ACC112 (cell line): ENCODE measurements at regions not wholly inside any gene's neighbourhood (a gene's known extent, or its start where the extent isn't known, plus 50 kb on each side); places are given as distances from the start of the nearest gene placed in this dataset.
"Not testable (repeated sequence)": the region's sequence is repeated elsewhere in the genome, so short reads cannot be mapped to it uniquely, and the experiment has no call there.

Experiments
- H2AFZ ChIP-seq: fragments of 200-600 bp; sonication (generic); one replicate; pipeline ENCODE4 v1.6.0; 2017; ENCODE audit warnings: antibody characterized with exemption, low read length; ENCODE audit not compliant: unreplicated experiment
- H3K27ac ChIP-seq: fragments of 200-600 bp; sonication (generic); 2 replicates; pipeline ENCODE4 v1.5.1; 2014; ENCODE audit warnings: low read depth, mild to moderate bottlenecking, antibody characterized with exemption, low read length, moderate library complexity
- H3K27me3 ChIP-seq: fragments of 200-600 bp; sonication (generic); 2 replicates; pipeline ENCODE4 v1.6.1; 2014; ENCODE audit warnings: mild to moderate bottlenecking, antibody characterized with exemption, low read length, moderate library complexity, mixed read lengths; ENCODE audit not compliant: insufficient read depth
- H3K36me3 ChIP-seq: fragments of 200-600 bp; sonication (generic); 2 replicates; pipeline ENCODE4 v1.6.1; 2016; ENCODE audit warnings: mild to moderate bottlenecking, antibody characterized with exemption, low read length, moderate library complexity, mixed read lengths; ENCODE audit not compliant: insufficient read depth
- H3K4me1 ChIP-seq: fragments of 200-600 bp; sonication (generic); one replicate; pipeline ENCODE4 v1.6.1; 2016; ENCODE audit warnings: low read length, mixed read lengths; ENCODE audit not compliant: insufficient read depth, unreplicated experiment, control insufficient read depth
- H3K4me3 ChIP-seq: fragments of 200-600 bp; sonication (generic); 2 replicates; pipeline ENCODE4 v1.5.1; 2014; ENCODE audit warnings: mild to moderate bottlenecking, low read depth, low read length
- H3K79me2 ChIP-seq: fragments of 200-600 bp; sonication (generic); one replicate; pipeline ENCODE4 v1.6.0; 2016; ENCODE audit warnings: low read length; ENCODE audit not compliant: control insufficient read depth, unreplicated experiment, insufficient read depth

DNA sequence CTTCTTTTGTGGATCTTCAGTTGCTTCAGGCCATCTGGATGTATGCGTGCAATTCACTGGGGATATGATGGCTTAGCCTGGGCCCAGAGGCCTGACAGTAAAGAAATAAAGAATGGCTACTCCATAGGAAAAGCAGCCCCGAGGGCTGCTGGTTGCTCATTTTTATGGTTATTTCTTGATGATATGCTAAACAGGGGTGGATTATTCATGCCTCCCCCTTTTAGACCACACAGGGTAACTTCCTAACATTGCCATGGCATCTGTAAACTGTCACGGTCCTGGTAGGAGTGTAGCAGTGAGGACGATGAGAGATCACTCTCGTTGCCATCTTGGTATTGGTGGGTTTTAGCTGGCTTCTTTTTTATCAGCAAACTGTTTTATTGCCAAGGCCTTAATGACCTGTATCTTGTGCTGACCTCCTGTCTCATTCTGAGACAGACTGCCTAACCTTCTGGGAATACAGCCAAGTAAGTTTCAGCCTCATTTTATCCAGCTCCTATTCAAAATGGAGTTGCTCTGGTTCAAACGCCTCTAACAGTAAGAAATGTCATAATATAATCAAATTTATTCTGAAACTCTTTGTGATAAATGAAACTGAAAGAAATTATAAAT, 60.5 kb downstream of the DSEL start:
- Histone ChIP-seq H3K36me3 (no peaks in the 10 kb centered on the region; the same call in 1 of the 2 replicates), H3K4me3 (no peak overlapping the region), H3K4me1 (peaks cover 5% of the 10 kb centered on the region), H3K79me2 (no peaks in the 10 kb centered on the region), H3K27ac (no peak overlapping the region), H3K27me3 (no peaks in the 10 kb centered on the region), H2AFZ (no peak overlapping the region)

DNA sequence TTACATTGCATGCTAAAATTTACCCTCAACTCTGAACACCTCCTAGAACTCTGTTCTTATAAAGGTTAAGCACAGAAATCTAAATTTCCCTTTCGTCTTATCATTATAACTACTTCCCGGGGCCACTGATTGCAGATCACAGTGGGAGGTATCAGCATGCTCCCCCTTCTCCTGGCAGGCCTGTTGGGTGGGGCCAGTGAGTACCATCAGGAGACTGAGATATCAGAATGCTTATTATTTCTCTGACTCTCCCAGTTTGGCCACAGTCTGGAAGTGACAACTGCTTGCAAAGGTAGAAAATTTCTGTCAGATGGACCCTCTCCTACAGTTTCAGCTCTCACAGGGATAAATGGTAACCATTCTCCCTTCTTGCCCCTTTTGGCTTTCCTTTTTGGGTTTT, 62.6 kb downstream of the DSEL start:
- Histone ChIP-seq H3K27ac (no peak overlapping the region), H3K4me3 (no peak overlapping the region), H3K79me2 (no peaks in the 10 kb centered on the region), H3K4me1 (peaks cover 5% of the 10 kb centered on the region), H3K36me3 (no peaks in the 10 kb centered on the region; the same call in 1 of the 2 replicates), H3K27me3 (no peaks in the 10 kb centered on the region), H2AFZ (no peak overlapping the region)

DNA sequence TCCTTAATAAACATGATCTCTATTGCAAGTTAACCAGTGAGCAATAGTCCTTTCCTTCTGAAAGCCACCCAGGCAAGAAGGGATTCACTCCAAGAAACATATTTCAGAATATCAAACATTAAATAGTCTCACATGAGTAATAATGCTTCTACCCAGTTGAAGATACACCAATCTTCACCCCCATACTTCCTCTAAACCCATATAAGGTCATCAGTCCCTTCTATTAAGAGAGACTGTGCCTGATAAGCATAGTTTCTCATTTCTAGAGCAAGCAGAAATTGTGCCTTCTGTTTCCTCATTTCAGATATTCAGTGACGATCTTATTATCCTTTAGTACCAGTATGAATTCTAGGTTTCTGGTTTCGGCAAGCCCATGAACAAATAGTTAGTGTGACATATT, 64.6 kb downstream of the DSEL start:
- H3K27me3 ChIP-seq: no peaks in the 10 kb centered on the region
- H2AFZ ChIP-seq: no peak overlapping the region
- H3K4me1 ChIP-seq: peaks cover 5% of the 10 kb centered on the region
- no peaks in the 10 kb centered on the region; the same call in 1 of the 2 replicates for H3K36me3 ChIP-seq
- no peak overlapping the region for H3K4me3 ChIP-seq
- no peak overlapping the region for H3K27ac ChIP-seq
- H3K79me2 ChIP-seq: no peaks in the 10 kb centered on the region

DNA sequence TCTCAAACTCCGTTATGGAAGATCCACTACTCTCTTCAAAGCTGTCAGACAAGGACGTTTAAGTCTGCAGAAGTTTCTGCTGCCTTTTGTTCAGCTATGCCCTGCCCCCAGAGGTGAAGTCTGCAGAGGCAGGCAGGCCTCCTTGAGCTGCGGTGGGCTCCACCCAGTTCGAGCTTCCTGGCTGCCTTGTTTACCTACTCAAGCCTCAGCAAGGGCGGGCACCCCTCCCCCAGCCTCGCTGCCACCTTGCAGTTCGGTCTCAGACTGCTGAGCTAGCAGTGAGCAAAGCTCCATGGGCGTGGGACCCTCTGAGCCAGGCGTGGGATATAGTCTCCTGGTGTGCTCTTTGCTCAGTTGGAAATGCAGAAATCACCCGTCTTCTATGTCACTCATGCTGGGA, 65.4 kb downstream of the DSEL start:
- H3K27me3 ChIP-seq, H3K27ac ChIP-seq, H3K4me3 ChIP-seq, H3K36me3 ChIP-seq, H3K4me1 ChIP-seq, H2AFZ ChIP-seq, H3K79me2 ChIP-seq: not testable (repeated sequence)

DNA sequence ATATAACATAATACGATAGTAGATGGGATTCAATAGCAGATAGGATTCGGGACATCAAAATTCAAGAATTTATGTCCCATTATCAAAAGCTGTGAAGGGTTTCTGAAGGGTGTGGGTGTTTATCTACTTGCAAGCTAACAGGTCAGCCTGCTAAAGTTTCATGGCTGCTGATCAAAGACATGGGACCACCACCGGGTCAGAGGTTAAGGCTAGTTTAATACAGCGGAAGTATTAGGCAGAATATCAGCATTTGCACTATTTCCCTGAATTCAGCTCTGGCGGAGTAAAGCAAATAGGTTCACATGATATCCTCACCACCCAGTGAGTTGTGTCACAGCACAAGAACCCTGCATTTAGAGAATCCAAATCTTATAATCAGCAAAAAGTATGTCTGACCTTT, 82.5 kb downstream of the DSEL start:
- no peak overlapping the region for H3K27ac ChIP-seq
- no peaks in the 10 kb centered on the region for H3K27me3 ChIP-seq
- no peaks in the 10 kb centered on the region for H3K36me3 ChIP-seq
- H3K4me1 ChIP-seq: no peaks in the 10 kb centered on the region
- H3K4me3 ChIP-seq: no peak overlapping the region
- no peaks in the 10 kb centered on the region for H3K79me2 ChIP-seq
- H2AFZ ChIP-seq: no peak overlapping the region

DNA sequence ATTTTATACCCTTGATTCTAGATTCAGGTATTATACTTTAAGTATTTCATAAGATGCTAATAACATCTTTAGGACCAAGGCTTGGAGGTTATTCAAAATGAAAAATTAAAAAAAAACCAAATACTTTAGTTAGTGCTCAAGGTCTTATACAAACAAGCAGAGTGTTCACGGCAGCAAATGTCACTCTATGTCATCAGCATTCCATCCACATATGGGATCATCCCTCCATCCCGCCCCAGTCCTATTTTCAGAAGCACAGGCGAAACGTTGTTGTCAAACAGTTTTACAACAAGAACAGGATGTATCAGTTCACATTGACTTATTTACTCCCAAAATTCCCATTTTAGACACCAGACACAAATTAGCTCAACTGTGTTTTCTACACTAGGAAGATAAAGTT, 83.7 kb downstream of the DSEL start:
- Histone ChIP-seq H2AFZ (no peak overlapping the region), H3K79me2 (no peaks in the 10 kb centered on the region), H3K27ac (no peak overlapping the region), H3K4me3 (no peak overlapping the region), H3K27me3 (no peaks in the 10 kb centered on the region), H3K4me1 (peaks cover 10% of the 10 kb centered on the region), H3K36me3 (no peaks in the 10 kb centered on the region)

DNA sequence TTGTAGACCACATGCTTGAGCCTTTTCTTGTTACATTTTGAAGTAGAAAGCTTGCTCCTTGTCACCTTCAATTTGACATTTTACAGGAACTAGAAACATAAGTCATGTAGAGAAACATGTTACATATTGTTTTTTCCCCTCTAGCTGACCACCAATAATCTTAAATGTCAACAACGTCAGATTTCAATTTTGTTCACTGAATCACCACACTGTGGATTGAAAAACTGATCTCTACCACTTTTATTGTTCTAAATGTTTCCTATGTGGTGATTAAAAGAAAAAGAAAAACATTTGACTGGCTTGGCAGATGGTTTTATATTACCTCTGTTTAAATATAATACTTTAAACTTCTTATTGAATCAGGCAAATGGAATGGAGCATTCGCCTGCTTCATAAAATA, 87.7 kb downstream of the DSEL start:
- Histone ChIP-seq H3K27me3 (no peaks in the 10 kb centered on the region), H3K4me3 (peak overlapping the region; percentile 37; the same call in 1 of the 2 replicates), H3K36me3 (no peaks in the 10 kb centered on the region; the same call in 1 of the 2 replicates), H3K4me1 (peaks cover 45% of the 10 kb centered on the region), H3K79me2 (no peaks in the 10 kb centered on the region), H2AFZ (peak overlapping the region; percentile 58), H3K27ac (peak overlapping the region; percentile 89)

DNA sequence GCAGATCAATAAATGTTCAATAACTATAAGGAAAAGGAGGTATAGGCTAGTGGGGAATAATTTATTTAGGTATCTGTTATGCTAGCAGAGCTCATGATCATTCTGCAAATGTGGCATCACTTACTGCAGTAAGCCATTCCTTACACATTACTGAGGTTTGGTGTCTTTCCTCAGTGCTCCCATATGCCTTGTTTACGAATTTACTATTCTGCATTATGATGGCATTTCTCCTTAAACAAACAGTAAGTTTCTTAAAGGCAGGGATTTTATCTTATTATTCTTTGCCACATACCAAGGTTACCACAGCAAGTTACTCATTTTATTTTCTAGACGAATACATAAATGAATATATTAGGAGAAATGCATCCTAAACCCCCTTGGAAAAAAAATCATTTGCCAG, 88.4 kb downstream of the DSEL start:
- Histone ChIP-seq H3K4me1 (peaks cover 45% of the 10 kb centered on the region), H2AFZ (peak overlapping the region; percentile 58), H3K36me3 (no peaks in the 10 kb centered on the region; the same call in 1 of the 2 replicates), H3K4me3 (peak overlapping the region; percentile 37; the same call in 1 of the 2 replicates), H3K27ac (peak overlapping the region; percentile 89), H3K79me2 (no peaks in the 10 kb centered on the region), H3K27me3 (no peaks in the 10 kb centered on the region)

DNA sequence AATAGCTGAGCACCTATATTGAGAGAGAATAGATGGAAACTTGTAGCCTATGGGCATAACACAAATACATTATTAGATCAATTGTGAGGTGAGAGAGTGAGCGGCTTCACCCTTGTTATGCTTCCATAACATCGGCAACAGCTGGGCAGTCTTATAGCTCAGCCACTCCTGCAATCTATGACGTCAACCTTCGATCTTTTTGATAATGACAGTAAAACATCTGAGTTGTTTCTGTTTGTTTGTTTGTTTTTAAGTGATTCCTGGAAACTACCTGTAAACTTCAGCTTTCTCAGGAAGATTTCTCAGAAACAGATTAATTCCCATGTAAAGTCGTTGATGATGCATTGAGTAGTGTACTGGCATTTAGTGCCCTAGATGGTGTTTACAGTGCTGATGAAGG, 90.0 kb downstream of the DSEL start:
- Histone ChIP-seq H3K4me1 (peaks cover 54% of the 10 kb centered on the region), H2AFZ (no peak overlapping the region), H3K27ac (peak overlapping the region; percentile 70), H3K36me3 (no peaks in the 10 kb centered on the region; the same call in 1 of the 2 replicates), H3K79me2 (no peaks in the 10 kb centered on the region), H3K4me3 (no peak overlapping the region), H3K27me3 (no peaks in the 10 kb centered on the region)

DNA sequence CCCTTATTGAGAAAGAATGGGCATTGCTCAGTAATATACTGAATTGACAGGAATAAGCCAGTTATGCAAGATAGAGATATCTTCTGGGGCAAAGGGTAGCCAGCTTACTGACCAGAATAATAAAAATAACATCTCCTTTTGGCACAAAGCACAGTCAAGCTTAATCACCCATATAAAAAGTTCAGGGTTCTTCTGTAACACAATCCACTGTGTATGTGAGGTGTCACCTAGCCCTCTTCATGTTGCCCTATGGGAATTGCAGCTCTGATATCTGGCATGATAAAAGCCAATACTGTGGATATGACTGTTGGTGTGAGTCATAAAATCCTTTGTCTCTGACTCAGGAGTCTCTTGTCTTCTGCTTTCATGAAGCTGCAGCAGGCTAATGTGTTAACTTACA, 90.8 kb downstream of the DSEL start:
- peak overlapping the region; percentile 8; the same call in 1 of the 2 replicates for H3K4me3 ChIP-seq
- no peak overlapping the region for H2AFZ ChIP-seq
- no peaks in the 10 kb centered on the region for H3K79me2 ChIP-seq
- peaks cover 57% of the 10 kb centered on the region for H3K4me1 ChIP-seq
- no peaks in the 10 kb centered on the region; the same call in 1 of the 2 replicates for H3K36me3 ChIP-seq
- H3K27ac ChIP-seq: peak overlapping the region; percentile 70
- H3K27me3 ChIP-seq: no peaks in the 10 kb centered on the region

DNA sequence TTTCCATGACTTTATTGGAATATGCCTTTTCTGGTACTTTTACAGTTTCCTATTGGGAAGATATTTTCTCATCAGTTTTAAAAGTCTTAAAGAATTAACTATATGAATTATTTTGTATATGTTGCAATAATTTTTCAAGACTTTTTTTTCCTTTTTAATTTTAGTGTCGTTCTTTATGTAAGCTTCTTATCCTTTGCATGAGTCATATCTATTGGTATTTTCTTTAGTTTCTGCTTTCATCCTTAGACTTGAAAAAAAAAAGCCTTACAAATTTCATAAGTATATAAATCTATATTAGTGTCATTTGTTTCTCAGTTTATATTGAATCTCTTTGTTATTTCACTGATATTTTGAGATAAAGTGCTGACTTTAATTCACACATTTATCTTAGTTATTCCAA, 94.9 kb downstream of the DSEL start:
- H2AFZ ChIP-seq: peak overlapping the region; percentile 54
- H3K36me3 ChIP-seq: no peaks in the 10 kb centered on the region
- H3K27ac ChIP-seq: 0 out of 2 replicates have a peak overlapping the region, but pooled peaks have one; percentile 16
- H3K27me3 ChIP-seq: no peaks in the 10 kb centered on the region
- no peaks in the 10 kb centered on the region for H3K79me2 ChIP-seq
- peaks cover 40% of the 10 kb centered on the region for H3K4me1 ChIP-seq
- no peak overlapping the region for H3K4me3 ChIP-seq
